ENCODE measurements at regions not wholly inside any gene's neighbourhood (a gene's known extent, or its start where the extent isn't known, plus 50 kb on each side); places are given as distances from the start of the nearest gene placed in this dataset.

DNA sequence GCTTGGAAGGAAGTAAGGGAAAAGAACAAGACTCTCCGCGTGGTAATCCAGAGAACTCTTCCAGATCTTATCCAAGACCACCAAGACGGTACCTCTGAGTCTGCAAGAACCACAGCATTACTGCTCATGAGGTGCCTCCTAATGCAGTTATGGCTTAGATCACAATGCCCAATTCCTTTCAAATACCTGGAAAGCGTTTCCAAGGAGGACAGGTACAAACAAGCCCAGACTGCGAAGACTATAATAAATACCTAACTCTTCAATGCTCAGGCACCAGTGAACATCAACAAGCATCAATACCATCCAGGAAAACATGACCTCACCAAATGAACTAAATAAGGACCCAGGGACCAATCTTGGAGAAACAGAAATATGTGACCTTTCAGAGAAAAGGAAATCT, 325.5 kb downstream of the CWC27 start:
- H3K27me3 ChIP-seq (ENCODE audit: insufficient read depth, low read length, poor library complexity): no peaks in the 10 kb centered on the region
- H3K4me1 ChIP-seq (ENCODE audit: insufficient read depth, low read length): no peaks in the 10 kb centered on the region
- H3K79me2 ChIP-seq (ENCODE audit: insufficient read depth, low read length): no peaks in the 10 kb centered on the region
- H3K36me3 ChIP-seq (ENCODE audit: insufficient read depth, low read length): no peaks in the 10 kb centered on the region
- TF ChIP-seq CTCF (IDR thresholded peaks at IDR 0.05; ENCODE audit: borderline replicate concordance, extremely low read depth, low read length, poor library complexity, severe bottlenecking) (no peak), EZH2 (IDR thresholded peaks at IDR 0.05; ENCODE audit: borderline replicate concordance, low read depth, low read length, severe bottlenecking) (no peak)
- no peak for ATAC-seq (ENCODE audit: insufficient read depth, low read depth)
- H3K4me2 ChIP-seq (ENCODE audit: insufficient read depth, low read length): no peak overlapping the region
- H4K20me1 ChIP-seq (ENCODE audit: insufficient read depth, low read length): no peaks in the 10 kb centered on the region
- no peak overlapping the region for H3K27ac ChIP-seq (ENCODE audit: low read length)
- no peak overlapping the region for H2AFZ ChIP-seq (ENCODE audit: low read depth, low read length)
- H3K4me3 ChIP-seq (ENCODE audit: low read depth in 1 of 2, low read length in 2 of 2): no peak overlapping the region
- H3K9me3 ChIP-seq (ENCODE audit: insufficient read depth, low read length, severe bottlenecking): no peaks in the 10 kb centered on the region
- H3K9ac ChIP-seq (ENCODE audit: low read depth, low read length): no peak overlapping the region
- DNase-seq: no peak

DNA sequence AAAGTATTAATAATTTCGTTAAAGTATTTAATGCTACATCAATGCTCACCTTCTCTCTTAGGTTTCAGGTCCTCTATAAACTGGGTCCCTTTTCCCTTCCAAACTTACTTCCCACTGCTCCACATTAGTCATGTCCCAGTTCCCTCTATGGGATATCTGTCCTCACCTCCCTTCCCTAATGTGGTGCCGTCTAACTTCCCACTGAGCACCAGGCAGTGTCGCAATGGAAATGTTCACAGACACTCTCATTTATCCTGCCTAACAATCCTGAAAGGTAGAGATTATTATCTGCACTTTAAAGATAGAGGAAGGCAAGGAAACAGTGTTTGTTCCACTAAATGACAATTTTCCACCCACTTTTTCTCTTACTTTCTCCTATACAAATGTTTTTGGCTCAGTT, 329.7 kb downstream of the CWC27 start:
- Histone ChIP-seq H3K27me3 (ENCODE audit: insufficient read depth, low read length, poor library complexity) (no peaks in the 10 kb centered on the region), H3K79me2 (ENCODE audit: insufficient read depth, low read length) (no peaks in the 10 kb centered on the region), H3K4me3 (ENCODE audit: low read depth in 1 of 2, low read length in 2 of 2) (no peak overlapping the region), H2AFZ (ENCODE audit: low read depth, low read length) (no peak overlapping the region), H3K4me2 (ENCODE audit: insufficient read depth, low read length) (no peak overlapping the region), H3K4me1 (ENCODE audit: insufficient read depth, low read length) (no peaks in the 10 kb centered on the region), H3K9me3 (ENCODE audit: insufficient read depth, low read length, severe bottlenecking) (no peaks in the 10 kb centered on the region), H4K20me1 (ENCODE audit: insufficient read depth, low read length) (no peaks in the 10 kb centered on the region), H3K9ac (ENCODE audit: low read depth, low read length) (no peak overlapping the region), H3K27ac (ENCODE audit: low read length) (no peak overlapping the region), H3K36me3 (ENCODE audit: insufficient read depth, low read length) (no peaks in the 10 kb centered on the region)
- TF ChIP-seq CTCF (IDR thresholded peaks at IDR 0.05; ENCODE audit: borderline replicate concordance, extremely low read depth, low read length, poor library complexity, severe bottlenecking): no peak
- TF ChIP-seq EZH2 (IDR thresholded peaks at IDR 0.05; ENCODE audit: borderline replicate concordance, low read depth, low read length, severe bottlenecking): no peak
- DNase-seq (no peak), ATAC-seq (ENCODE audit: insufficient read depth, low read depth) (no peak)
